ENCODE measurements at regions not wholly inside any gene's neighbourhood (a gene's known extent, or its start where the extent isn't known, plus 50 kb on each side); places are given as distances from the start of the nearest gene placed in this dataset.

GRCh38 chr2:12232876-12233275 is 483.9 kb upstream of the TRIB2 start:
- no peak for DNase-seq
- H3K27me3 Mint-ChIP-seq (ENCODE audit: unreplicated experiment): no peaks in the 10 kb centered on the region

GRCh38 chr2:12236136-12236844 is 480.4 kb upstream of the TRIB2 start:
- Mint-ChIP-seq H3K36me3 (ENCODE audit: unreplicated experiment) (no peaks in the 10 kb centered on the region), H3K4me3 (ENCODE audit: unreplicated experiment) (no peak overlapping the region), H3K27ac (ENCODE audit: unreplicated experiment) (no peak overlapping the region), H3K27me3 (ENCODE audit: unreplicated experiment) (no peaks in the 10 kb centered on the region), H3K9me3 (ENCODE audit: unreplicated experiment) (no peaks in the 10 kb centered on the region), H3K4me1 (ENCODE audit: low read depth, unreplicated experiment) (no peaks in the 10 kb centered on the region)
- no peak for DNase-seq
- TF ChIP-seq, protein P1, sequence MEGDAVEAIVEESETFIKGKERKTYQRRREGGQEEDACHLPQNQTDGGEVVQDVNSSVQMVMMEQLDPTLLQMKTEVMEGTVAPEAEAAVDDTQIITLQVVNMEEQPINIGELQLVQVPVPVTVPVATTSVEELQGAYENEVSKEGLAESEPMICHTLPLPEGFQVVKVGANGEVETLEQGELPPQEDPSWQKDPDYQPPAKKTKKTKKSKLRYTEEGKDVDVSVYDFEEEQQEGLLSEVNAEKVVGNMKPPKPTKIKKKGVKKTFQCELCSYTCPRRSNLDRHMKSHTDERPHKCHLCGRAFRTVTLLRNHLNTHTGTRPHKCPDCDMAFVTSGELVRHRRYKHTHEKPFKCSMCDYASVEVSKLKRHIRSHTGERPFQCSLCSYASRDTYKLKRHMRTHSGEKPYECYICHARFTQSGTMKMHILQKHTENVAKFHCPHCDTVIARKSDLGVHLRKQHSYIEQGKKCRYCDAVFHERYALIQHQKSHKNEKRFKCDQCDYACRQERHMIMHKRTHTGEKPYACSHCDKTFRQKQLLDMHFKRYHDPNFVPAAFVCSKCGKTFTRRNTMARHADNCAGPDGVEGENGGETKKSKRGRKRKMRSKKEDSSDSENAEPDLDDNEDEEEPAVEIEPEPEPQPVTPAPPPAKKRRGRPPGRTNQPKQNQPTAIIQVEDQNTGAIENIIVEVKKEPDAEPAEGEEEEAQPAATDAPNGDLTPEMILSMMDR (IDR thresholded peaks at IDR 0.05; ENCODE audit: partially characterized antibody, unreplicated experiment): no peak

More at GRCh38 chr2:12232876-12233275, 483.9 kb upstream of the TRIB2 start:
- H3K36me3 Mint-ChIP-seq (ENCODE audit: unreplicated experiment): no peaks in the 10 kb centered on the region
- H3K9me3 Mint-ChIP-seq (ENCODE audit: unreplicated experiment): no peaks in the 10 kb centered on the region
- no peak overlapping the region for H3K4me3 Mint-ChIP-seq (ENCODE audit: unreplicated experiment)
- H3K4me1 Mint-ChIP-seq (ENCODE audit: low read depth, unreplicated experiment): no peaks in the 10 kb centered on the region
- TF ChIP-seq, protein P1 (IDR thresholded peaks at IDR 0.05; ENCODE audit: partially characterized antibody, unreplicated experiment): no peak
- H3K27ac Mint-ChIP-seq (ENCODE audit: unreplicated experiment): no peak overlapping the region

DNA sequence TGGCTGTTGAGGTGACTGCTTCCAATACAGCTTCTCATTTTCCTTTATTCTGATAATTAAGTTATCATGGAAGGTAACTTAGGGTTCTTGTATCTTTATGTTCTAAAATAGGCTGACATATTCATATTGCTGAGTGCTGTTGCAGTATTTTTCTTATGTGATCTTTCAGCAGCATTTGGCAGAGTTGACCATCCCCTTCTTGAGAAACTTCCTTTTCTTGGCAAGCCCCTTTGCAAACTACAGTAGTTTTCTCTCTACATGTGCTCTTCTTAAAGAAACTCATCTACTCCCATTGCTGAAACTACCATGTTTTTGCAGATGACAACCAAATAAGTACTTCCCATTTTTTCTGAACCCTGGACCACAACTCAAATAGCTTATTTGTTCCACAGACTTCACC is 476.5 kb upstream of the TRIB2 start:
- no peaks in the 10 kb centered on the region for H3K9me3 Mint-ChIP-seq (ENCODE audit: unreplicated experiment)
- no peak overlapping the region for H3K4me3 Mint-ChIP-seq (ENCODE audit: unreplicated experiment)
- no peaks in the 10 kb centered on the region for H3K4me1 Mint-ChIP-seq (ENCODE audit: low read depth, unreplicated experiment)
- no peak overlapping the region for H3K27ac Mint-ChIP-seq (ENCODE audit: unreplicated experiment)
- no peaks in the 10 kb centered on the region for H3K36me3 Mint-ChIP-seq (ENCODE audit: unreplicated experiment)
- H3K27me3 Mint-ChIP-seq (ENCODE audit: unreplicated experiment): no peaks in the 10 kb centered on the region
- DNase-seq: no peak
- TF ChIP-seq, protein P1 (IDR thresholded peaks at IDR 0.05; ENCODE audit: partially characterized antibody, unreplicated experiment): no peak

DNA sequence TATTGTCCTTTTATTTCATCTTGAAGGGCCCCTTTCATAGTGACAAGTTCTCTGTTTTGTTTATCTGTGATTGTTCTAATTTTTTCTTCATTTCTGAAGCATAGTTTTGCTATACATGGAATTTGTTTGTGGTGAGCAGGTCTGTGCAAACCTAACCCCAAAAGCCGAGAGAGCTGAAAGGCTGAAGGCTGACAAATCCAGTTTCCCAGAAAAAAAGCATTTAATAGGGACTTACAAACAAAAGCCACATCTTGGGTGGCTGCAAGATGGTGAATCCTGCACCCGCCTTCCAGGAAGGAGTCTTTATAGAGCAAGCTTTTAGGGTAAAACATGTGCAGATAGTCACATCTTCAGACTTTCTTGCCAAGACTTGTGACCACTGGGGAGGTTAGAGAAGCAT is 473.4 kb upstream of the TRIB2 start:
- Mint-ChIP-seq H3K4me3 (ENCODE audit: unreplicated experiment) (no peak overlapping the region), H3K27me3 (ENCODE audit: unreplicated experiment) (no peaks in the 10 kb centered on the region)

GRCh38 chr2:12244070-12244469 is 472.7 kb upstream of the TRIB2 start:
- DNase-seq: no peak
- Mint-ChIP-seq H3K9me3 (ENCODE audit: unreplicated experiment) (no peaks in the 10 kb centered on the region), H3K27ac (ENCODE audit: unreplicated experiment) (no peak overlapping the region), H3K4me3 (ENCODE audit: unreplicated experiment) (no peak overlapping the region), H3K4me1 (ENCODE audit: low read depth, unreplicated experiment) (no peaks in the 10 kb centered on the region), H3K36me3 (ENCODE audit: unreplicated experiment) (no peaks in the 10 kb centered on the region), H3K27me3 (ENCODE audit: unreplicated experiment) (no peaks in the 10 kb centered on the region)
- TF ChIP-seq, protein P1 (IDR thresholded peaks at IDR 0.05; ENCODE audit: partially characterized antibody, unreplicated experiment): no peak

More for the DNA sequence above, 473.4 kb upstream of the TRIB2 start:
- Mint-ChIP-seq H3K9me3 (ENCODE audit: unreplicated experiment) (no peaks in the 10 kb centered on the region), H3K36me3 (ENCODE audit: unreplicated experiment) (no peaks in the 10 kb centered on the region), H3K27ac (ENCODE audit: unreplicated experiment) (no peak overlapping the region), H3K4me1 (ENCODE audit: low read depth, unreplicated experiment) (no peaks in the 10 kb centered on the region)
- DNase-seq: no peak
- TF ChIP-seq, protein P1 (IDR thresholded peaks at IDR 0.05; ENCODE audit: partially characterized antibody, unreplicated experiment): no peak
